HEK293 (cell line): ENCODE measurements at regions not wholly inside any gene's neighbourhood (a gene's known extent, or its start where the extent isn't known, plus 50 kb on each side); places are given as distances from the start of the nearest gene placed in this dataset.

Source experiments
- CTCF ChIA-PET: fragments of 350-600 bp; formaldehyde crosslinking; extraction: SDS; loops from one replicate; lab custom pipeline; 2021; ENCODE audit warnings: antibody characterized with exemption; lab: Yijun Ruan, JAX
- POLR2A ChIA-PET: fragments of 300-600 bp; formaldehyde crosslinking; extraction: SDS; loops from one replicate; lab custom pipeline; 2020; ENCODE audit warnings: antibody characterized with exemption, inconsistent platforms; lab: Yijun Ruan, JAX
- H3K27ac ChIP-seq: fragments of 200-500 bp; sonication (Bioruptor generic); 2 replicates; pipeline ENCODE4 v1.5.1; 2014; ENCODE audit warnings: low read depth, low read length, control low read depth, inconsistent platforms; ENCODE audit errors: extremely low read depth
- H3K36me3 ChIP-seq, 2 experiments: fragments of 200-500 bp in 1 of 2; sonication (Bioruptor generic) in 1 of 2; 1 replicate in 1 of 2; 2 replicates in 1 of 2; pipeline ENCODE4 v1.5.1; 2014 to 2017; ENCODE audit warnings: inconsistent platforms in 2 of 2, low read length in 2 of 2; ENCODE audit not compliant: control insufficient read depth in 2 of 2, insufficient read depth in 1 of 2
- H3K4me1 ChIP-seq: fragments of 200-500 bp; sonication (Bioruptor generic); 2 replicates; pipeline ENCODE4 v1.5.1; 2014; ENCODE audit warnings: mild to moderate bottlenecking, low read length, inconsistent platforms; ENCODE audit not compliant: control insufficient read depth, insufficient read depth
- H3K4me3 ChIP-seq: 2 replicates; pipeline ENCODE4 v1.5.1; 2011; ENCODE audit warnings: low read depth, mild to moderate bottlenecking, control low read depth, low read length, moderate library complexity
- H3K9me3 ChIP-seq: fragments of 200-500 bp; sonication (Bioruptor generic); 2 replicates; pipeline ENCODE4 v1.5.1; 2014; ENCODE audit warnings: low read depth, low read length, inconsistent platforms; ENCODE audit not compliant: control insufficient read depth, insufficient read depth
- GLIS1 ChIP-seq: fragments of 450-650 bp; formaldehyde crosslinking; IDR thresholded peaks from 2 replicates; pipeline ENCODE4 v1.5.1; 2016; ENCODE audit warnings: missing biosample characterization, missing genetic modification characterization
- KLF7 ChIP-seq: fragments of 450-650 bp; formaldehyde crosslinking; IDR thresholded peaks from 2 replicates; pipeline ENCODE4 v1.5.1; 2016; ENCODE audit warnings: missing biosample characterization, missing genetic modification characterization, borderline replicate concordance
- ZFP69B ChIP-seq: fragments of 450-650 bp; formaldehyde crosslinking; IDR thresholded peaks from 2 replicates; pipeline ENCODE4 v1.5.1; 2016; ENCODE audit warnings: missing biosample characterization, missing genetic modification characterization
- ZIC2 ChIP-seq: fragments of 450-650 bp; formaldehyde crosslinking; IDR thresholded peaks from 2 replicates; pipeline ENCODE4 v1.5.1; 2016; ENCODE audit warnings: missing biosample characterization, missing genetic modification characterization
- ZNF132 ChIP-seq: fragments of 450-650 bp; formaldehyde crosslinking; IDR thresholded peaks from 2 replicates; pipeline ENCODE4 v1.5.1; 2017; ENCODE audit warnings: missing biosample characterization, missing genetic modification characterization, borderline replicate concordance
- ZNF223 ChIP-seq: fragments of 450-650 bp; formaldehyde crosslinking; IDR thresholded peaks from 2 replicates; pipeline ENCODE4 v1.5.1; 2016; ENCODE audit warnings: missing biosample characterization, missing genetic modification characterization
- ZNF266 ChIP-seq: fragments of 450-650 bp; formaldehyde crosslinking; IDR thresholded peaks from 2 replicates; pipeline ENCODE4 v1.5.1; 2016; ENCODE audit warnings: missing biosample characterization, missing genetic modification characterization, low read depth
- ZNF354C ChIP-seq: fragments of 450-650 bp; formaldehyde crosslinking; IDR thresholded peaks from 2 replicates; pipeline ENCODE4 v1.5.1; 2016; ENCODE audit warnings: missing biosample characterization, missing genetic modification characterization, low read depth, borderline replicate concordance
- ZNF629 ChIP-seq: fragments of 450-650 bp; formaldehyde crosslinking; IDR thresholded peaks from 2 replicates; pipeline ENCODE4 v1.5.1; 2017; ENCODE audit warnings: missing biosample characterization, missing genetic modification characterization
- ZNF701 ChIP-seq: fragments of 450-650 bp; formaldehyde crosslinking; IDR thresholded peaks from 2 replicates; pipeline ENCODE4 v1.5.1; 2016; ENCODE audit warnings: missing biosample characterization, missing genetic modification characterization
- ZNF776 ChIP-seq: fragments of 450-650 bp; formaldehyde crosslinking; IDR thresholded peaks from 2 replicates; pipeline ENCODE4 v1.5.0; 2017; ENCODE audit warnings: missing biosample characterization, missing genetic modification characterization, borderline replicate concordance
- ZSCAN30 ChIP-seq: fragments of 450-650 bp; IDR thresholded peaks from 2 replicates; pipeline ENCODE4 v1.5.1; 2018; ENCODE audit warnings: missing biosample characterization, mild to moderate bottlenecking, missing genetic modification characterization, moderate library complexity
- TF ChIP-seq, protein P1 (sequence below): fragments of 450-650 bp; IDR thresholded peaks from 2 replicates; pipeline ENCODE4 v1.5.1; 2018; ENCODE audit warnings: missing biosample characterization, missing genetic modification characterization
- TF ChIP-seq, protein P2 (sequence below): sonication (generic); formaldehyde crosslinking; IDR thresholded peaks from 2 replicates; pipeline ENCODE4 v1.8.1; 2022; ENCODE audit warnings: mild to moderate bottlenecking, moderate library complexity, missing genetic modification reagents
- TF ChIP-seq, protein P3 (sequence below): fragments of 450-650 bp; formaldehyde crosslinking; IDR thresholded peaks from 2 replicates; pipeline ENCODE4 v1.5.1; 2016; ENCODE audit warnings: missing biosample characterization, missing genetic modification characterization
- TF ChIP-seq, protein P4 (sequence below): fragments of 450-650 bp; formaldehyde crosslinking; IDR thresholded peaks from 2 replicates; pipeline ENCODE4 v1.5.1; 2016; ENCODE audit warnings: missing biosample characterization, missing genetic modification characterization, borderline replicate concordance

DNA sequence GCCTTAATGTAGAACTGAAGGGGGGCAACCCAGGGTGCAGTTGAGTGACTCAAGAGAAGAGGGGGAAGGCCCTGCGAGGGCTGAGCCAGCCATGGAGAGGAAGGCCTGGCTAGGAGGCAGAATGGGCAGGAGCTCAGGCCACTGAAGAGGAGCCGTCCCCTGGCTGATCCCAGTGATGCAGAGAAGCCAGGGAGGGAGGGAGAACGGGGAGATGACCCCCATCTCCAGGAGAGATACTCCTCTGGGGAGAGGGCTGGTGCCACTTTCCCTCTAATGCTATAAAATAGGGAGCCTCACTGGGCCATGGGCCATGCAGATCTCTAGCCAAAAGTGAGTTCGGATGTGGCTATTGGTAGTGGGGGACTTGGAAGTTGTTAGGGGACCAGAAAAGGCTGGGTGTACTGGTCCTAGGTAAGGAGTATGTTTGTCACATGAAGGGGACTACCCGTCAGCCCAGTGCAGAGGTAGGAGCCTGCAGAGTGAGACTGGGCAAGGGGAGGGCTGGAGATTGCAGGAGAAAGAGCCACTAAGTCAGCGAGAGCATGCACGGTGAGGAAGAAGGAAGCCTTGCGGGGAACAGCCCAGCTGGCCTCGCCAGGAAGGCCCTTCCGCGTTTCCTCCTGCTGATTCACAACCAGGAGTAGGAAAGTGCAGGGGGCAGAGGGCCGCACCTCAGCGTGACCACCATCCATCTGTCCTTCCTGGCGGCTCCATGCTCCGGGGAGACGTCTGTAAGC, 347.6 kb downstream of the TCERG1L start:
- H3K9me3 ChIP-seq: no peaks in the 10 kb centered on the region
- ChIA-PET POLR2A (no interaction called here), CTCF (no interaction called here)
- TF ChIP-seq ZNF266 (tag by site-specific recombination): no peak
- no peak for TF ChIP-seq ZNF354C (tag by site-specific recombination)
- TF ChIP-seq, protein P1, sequence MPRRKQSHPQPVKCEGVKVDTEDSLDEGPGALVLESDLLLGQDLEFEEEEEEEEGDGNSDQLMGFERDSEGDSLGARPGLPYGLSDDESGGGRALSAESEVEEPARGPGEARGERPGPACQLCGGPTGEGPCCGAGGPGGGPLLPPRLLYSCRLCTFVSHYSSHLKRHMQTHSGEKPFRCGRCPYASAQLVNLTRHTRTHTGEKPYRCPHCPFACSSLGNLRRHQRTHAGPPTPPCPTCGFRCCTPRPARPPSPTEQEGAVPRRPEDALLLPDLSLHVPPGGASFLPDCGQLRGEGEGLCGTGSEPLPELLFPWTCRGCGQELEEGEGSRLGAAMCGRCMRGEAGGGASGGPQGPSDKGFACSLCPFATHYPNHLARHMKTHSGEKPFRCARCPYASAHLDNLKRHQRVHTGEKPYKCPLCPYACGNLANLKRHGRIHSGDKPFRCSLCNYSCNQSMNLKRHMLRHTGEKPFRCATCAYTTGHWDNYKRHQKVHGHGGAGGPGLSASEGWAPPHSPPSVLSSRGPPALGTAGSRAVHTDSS (tag by site-specific recombination): no peak
- TF ChIP-seq, protein P2, sequence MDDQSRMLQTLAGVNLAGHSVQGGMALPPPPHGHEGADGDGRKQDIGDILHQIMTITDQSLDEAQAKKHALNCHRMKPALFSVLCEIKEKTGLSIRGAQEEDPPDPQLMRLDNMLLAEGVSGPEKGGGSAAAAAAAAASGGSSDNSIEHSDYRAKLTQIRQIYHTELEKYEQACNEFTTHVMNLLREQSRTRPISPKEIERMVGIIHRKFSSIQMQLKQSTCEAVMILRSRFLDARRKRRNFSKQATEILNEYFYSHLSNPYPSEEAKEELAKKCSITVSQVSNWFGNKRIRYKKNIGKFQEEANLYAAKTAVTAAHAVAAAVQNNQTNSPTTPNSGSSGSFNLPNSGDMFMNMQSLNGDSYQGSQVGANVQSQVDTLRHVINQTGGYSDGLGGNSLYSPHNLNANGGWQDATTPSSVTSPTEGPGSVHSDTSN (CRISPR knock-in tag): no peak
- TF ChIP-seq ZSCAN30: no peak
- no peak for TF ChIP-seq ZNF132 (tag by site-specific recombination)
- no peak for TF ChIP-seq ZNF701 (tag by site-specific recombination)
- no peak for TF ChIP-seq ZNF776 (tag by site-specific recombination)
- TF ChIP-seq GLIS1: no peak
- TF ChIP-seq, protein P3, sequence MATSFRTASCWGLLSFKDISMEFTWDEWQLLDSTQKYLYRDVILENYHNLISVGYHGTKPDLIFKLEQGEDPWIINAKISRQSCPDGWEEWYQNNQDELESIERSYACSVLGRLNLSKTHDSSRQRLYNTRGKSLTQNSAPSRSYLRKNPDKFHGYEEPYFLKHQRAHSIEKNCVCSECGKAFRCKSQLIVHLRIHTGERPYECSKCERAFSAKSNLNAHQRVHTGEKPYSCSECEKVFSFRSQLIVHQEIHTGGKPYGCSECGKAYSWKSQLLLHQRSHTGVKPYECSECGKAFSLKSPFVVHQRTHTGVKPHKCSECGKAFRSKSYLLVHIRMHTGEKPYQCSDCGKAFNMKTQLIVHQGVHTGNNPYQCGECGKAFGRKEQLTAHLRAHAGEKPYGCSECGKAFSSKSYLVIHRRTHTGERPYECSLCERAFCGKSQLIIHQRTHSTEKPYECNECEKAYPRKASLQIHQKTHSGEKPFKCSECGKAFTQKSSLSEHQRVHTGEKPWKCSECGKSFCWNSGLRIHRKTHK: no peak
- no peaks in the 10 kb centered on the region for H3K4me1 ChIP-seq
- no peak overlapping the region for H3K27ac ChIP-seq
- H3K4me3 ChIP-seq: no peak overlapping the region
- no peaks in the 10 kb centered on the region for H3K36me3 ChIP-seq

DNA sequence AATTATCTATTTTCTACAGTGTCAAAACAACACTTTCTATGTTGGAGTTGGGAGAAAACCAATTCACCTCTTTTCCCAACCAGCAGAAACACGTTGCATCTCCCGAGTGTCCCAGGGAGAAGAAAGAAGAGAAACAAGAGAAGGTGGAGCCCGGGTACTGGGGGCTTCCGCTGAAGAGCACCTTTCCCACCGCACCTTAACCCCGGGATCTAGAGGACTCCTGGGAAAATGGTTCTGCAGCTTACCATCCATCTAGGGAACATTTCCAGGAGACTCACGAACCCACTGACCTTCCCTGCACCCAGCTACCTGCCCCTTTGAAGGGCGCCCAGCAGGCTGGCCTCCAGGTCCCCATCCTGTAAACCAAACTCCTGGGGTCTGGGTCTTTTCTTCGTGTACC, 346.8 kb downstream of the TCERG1L start:
- H3K4me1 ChIP-seq: no peaks in the 10 kb centered on the region
- H3K9me3 ChIP-seq: no peaks in the 10 kb centered on the region
- CTCF ChIA-PET: no interaction called here
- TF ChIP-seq, protein P4, sequence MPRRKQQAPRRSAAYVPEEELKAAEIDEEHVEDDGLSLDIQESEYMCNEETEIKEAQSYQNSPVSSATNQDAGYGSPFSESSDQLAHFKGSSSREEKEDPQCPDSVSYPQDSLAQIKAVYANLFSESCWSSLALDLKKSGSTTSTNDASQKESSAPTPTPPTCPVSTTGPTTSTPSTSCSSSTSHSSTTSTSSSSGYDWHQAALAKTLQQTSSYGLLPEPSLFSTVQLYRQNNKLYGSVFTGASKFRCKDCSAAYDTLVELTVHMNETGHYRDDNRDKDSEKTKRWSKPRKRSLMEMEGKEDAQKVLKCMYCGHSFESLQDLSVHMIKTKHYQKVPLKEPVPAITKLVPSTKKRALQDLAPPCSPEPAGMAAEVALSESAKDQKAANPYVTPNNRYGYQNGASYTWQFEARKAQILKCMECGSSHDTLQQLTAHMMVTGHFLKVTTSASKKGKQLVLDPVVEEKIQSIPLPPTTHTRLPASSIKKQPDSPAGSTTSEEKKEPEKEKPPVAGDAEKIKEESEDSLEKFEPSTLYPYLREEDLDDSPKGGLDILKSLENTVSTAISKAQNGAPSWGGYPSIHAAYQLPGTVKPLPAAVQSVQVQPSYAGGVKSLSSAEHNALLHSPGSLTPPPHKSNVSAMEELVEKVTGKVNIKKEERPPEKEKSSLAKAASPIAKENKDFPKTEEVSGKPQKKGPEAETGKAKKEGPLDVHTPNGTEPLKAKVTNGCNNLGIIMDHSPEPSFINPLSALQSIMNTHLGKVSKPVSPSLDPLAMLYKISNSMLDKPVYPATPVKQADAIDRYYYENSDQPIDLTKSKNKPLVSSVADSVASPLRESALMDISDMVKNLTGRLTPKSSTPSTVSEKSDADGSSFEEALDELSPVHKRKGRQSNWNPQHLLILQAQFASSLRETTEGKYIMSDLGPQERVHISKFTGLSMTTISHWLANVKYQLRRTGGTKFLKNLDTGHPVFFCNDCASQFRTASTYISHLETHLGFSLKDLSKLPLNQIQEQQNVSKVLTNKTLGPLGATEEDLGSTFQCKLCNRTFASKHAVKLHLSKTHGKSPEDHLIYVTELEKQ (tag by site-specific recombination): no peak
- TF ChIP-seq ZNF629 (tag by site-specific recombination): no peak
- no peak for TF ChIP-seq ZIC2 (tag by site-specific recombination)
- TF ChIP-seq KLF7 (tag by site-specific recombination): no peak
- TF ChIP-seq ZNF223 (tag by site-specific recombination): no peak
- TF ChIP-seq ZFP69B (tag by site-specific recombination): no peak
- TF ChIP-seq, protein P1 (tag by site-specific recombination): no peak
- TF ChIP-seq, all 188 proteins: peak for 0
- POLR2A ChIA-PET: no interaction called here
- H3K4me3 ChIP-seq: no peak overlapping the region
- H3K36me3 ChIP-seq: no peaks in the 10 kb centered on the region
- H3K27ac ChIP-seq: no peak overlapping the region
